ENCODE measurements at regions not wholly inside any gene's neighbourhood (a gene's known extent, or its start where the extent isn't known, plus 50 kb on each side); places are given as distances from the start of the nearest gene placed in this dataset.

DNA sequence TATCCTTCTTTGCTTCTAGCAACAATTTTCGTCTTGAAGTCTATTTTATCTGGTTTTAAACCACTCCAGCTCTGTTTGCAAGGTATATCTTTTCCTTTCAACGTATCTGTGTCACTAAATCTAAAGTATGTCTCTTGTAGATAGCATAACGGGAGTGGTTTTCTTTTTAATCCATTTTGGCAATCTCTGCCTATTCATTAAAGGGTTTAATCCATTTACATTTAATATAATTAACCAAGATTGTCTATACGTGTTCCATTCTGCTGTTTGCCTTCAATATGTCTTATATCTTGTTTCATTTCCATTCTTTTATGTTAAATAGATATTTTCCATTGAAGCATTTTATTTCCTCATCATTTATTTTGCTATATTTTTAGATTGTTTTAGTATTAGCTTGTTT is 587.9 kb downstream of the C6orf118 start:
- no peak for TF ChIP-seq CTCF (IDR thresholded peaks at IDR 0.05)

DNA sequence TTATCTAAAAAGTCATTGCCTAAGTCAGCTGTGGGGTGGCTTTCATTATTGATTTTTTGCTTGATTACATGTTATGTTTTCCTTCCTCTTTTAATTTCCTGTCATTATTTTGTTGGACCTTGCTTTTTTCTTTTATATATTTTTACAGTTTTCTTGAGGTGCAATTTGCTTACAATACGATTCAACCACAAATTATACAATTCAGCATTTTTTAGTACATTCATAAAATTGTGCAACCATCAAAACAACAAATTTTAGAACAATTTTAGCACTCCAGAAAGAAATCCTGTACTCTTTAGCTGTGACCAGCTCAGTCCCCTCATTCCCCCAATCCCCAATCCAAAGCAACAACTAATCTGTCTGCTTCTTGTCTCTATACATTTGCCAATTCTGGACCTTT is 608.9 kb downstream of the C6orf118 start:
- TF ChIP-seq CTCF (IDR thresholded peaks at IDR 0.05) = no peak

GRCh38 chr6:164695896-164696295 is 613.5 kb downstream of the C6orf118 start:
- no peak for TF ChIP-seq CTCF (IDR thresholded peaks at IDR 0.05)

GRCh38 chr6:164694386-164694785 is 615.0 kb downstream of the C6orf118 start:
- no peak for TF ChIP-seq CTCF (IDR thresholded peaks at IDR 0.05)

DNA sequence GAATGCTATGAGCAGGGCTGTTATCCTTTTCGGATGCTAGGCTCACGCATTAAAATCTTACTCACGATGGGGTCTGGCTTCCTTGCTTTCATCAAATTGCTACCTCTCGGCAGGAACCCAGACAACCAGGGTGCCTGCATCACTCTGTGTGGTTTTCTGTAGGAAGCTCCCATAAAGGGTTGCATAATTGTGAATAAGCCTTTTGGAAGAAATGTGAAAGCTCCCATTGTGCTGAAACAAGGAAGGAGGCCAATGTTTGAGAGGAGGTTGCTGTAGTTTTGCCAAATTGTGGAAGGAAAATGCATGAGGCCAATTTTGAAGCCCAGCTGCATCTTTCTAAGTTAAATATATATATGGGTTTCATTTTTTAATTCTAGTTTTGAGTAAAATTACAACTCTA is 615.5 kb downstream of the C6orf118 start:
- no peak for TF ChIP-seq CTCF (IDR thresholded peaks at IDR 0.05)

- TF ChIP-seq CTCF (IDR thresholded peaks at IDR 0.05) = no peak
Measured at GRCh38 chr6:164692772-164693510, 616.5 kb downstream of the C6orf118 start.

- no peak for TF ChIP-seq CTCF (IDR thresholded peaks at IDR 0.05)
Measured at GRCh38 chr6:164690702-164691500, 618.5 kb downstream of the C6orf118 start.
